SW480 (cell line): ENCODE measurements at regions not wholly inside any gene's neighbourhood (a gene's known extent, or its start where the extent isn't known, plus 50 kb on each side); places are given as distances from the start of the nearest gene placed in this dataset.

ENCODE experiments used
- DNase-seq: peaks from one replicate; pipeline ENCODE4 v3.0.0-alpha.2; 2016; ENCODE audit warnings: low spot score

DNA sequence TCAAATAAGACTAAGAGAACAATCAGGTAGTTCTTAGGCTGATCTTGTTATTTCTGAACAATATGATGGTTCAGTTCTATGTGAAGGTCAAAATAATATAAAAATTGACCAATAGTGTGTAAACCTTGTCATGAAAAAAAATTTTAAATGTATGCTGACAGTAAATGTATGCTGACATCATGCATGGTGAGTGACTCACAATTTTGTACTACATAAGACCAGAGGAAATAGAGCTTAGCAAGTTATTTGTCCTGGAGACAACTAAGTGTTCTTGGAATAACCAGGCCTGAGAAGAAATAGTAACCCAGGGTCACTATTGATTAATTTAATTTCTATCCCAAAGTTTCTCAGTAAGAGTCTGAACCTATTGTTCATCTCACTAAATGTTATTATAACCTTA is 182.2 kb upstream of the PCDH15 start:
- no peak for DNase-seq

DNA sequence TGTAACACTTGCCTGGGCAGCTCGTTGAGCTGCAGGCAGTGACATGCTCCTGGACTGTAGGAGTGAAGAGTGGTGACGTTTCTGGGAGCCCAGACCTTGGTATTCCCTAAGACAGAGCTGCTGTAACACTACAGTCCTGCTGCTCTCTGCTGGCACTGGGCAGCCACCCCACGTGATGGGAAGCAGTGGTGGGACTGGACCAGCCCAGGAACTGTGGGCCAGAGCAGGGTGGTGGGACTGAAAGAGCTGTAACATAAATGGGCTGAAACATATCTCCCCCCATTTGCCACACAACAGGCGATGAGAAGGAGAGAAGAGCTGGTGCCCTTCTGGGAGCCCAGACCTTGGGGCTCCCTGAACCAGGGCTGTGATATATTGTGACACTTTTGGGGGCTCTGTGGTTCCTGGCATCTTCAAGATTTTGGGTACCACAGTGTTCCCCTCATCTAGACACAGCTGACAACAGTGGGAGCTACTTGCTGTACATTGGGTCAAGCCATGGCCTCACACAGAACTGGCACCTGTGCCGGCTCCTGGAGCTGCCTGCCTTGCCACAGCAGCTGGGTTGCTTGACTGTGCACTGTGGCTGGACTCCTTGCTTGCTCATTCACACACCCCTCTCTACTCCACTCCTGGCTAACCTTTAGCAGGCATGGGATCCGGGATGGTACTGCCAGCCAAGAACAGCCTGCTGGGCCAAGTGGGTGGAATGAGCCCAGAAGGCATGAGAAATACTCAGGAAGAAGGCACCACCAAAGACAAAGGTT is 161.3 kb upstream of the PCDH15 start:
- DNase-seq = no peak

- DNase-seq = no peak
These were observed 160.0 kb upstream of the PCDH15 start for GRCh38 chr10:54961040-54961439.

- DNase-seq = no peak
These were observed 157.8 kb upstream of the PCDH15 start for GRCh38 chr10:54958844-54959243.

DNA sequence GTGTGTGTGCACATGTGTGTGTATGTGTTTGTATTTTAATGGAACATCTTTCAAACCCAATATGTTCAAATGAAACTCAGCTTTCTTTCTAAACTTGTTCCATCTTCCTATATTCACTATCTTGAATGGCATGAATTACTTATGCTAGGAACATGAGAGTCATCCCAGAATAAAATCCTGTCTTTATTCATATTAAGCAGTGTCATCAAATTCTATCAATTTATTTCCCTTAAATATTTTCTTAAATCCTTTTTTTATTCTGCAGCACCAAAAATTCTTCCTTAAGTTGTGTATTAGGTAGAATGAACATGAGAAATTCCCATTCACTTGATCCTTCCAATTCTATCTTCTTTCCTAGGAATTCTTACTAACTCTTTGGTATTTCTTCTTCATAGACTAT is 146.6 kb upstream of the PCDH15 start:
- DNase-seq = no peak

GRCh38 chr10:54940418-54940817 is 139.4 kb upstream of the PCDH15 start:
- peak; percentile 1 for DNase-seq

DNA sequence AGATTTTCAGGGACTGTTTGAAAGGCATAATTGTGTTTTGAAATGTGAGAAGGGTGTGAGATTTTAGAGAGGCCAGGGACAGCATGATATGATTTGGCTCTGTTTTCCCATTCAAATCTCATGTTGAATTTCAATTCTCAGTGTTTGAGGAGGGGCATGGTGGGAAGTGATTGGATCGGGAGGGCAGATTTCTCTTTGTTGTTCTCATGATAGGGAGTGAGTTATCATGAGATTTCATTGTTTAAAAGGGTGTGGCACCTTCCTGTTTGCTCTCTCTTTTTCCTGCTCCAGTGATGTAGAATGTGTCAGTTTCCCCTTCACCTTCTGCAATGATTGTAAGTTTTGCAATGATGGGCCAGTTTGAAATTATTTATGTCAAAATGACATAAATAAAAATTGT is 113.0 kb upstream of the PCDH15 start:
- DNase-seq = no peak

DNA sequence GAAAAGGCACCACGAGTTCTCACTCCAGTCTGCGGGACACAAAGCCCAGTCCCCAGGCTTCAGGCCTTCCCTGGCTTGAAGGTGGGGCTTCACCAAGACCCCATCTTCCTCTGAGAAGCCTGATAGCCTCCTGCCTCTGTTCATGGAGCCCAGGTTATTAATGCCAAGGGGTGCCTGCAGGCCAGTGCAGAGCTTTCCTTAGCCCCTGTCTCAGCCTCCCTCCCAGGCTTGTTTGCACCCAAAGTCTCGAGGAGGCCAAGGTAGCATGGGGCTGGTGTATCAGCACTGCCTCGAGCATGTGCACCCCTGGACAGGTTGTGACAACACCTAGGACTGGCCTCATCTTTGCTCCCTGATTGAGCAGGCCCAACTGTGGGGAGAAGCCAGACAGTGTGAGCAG is 108.1 kb upstream of the PCDH15 start:
- no peak for DNase-seq

- DNase-seq = no peak
These were observed 107.0 kb upstream of the PCDH15 start for GRCh38 chr10:54908019-54908418.

DNA sequence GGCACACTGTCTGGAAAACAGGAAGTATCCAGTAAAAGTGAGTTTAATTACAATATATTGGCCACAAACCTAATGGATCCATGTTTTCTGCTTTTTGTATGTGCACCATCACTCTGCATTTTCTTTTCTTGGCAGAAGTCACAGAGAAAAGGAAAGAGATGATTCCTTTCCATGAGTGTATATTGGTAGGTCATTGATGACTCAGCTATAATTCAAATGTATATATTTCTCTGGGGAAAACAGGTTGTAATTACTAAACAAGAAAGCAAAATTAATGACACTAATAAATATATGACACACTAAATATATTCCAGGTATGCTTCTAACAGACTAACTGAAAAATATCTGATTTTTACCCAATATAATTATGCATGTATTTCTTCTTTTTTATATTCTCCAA is 105.9 kb upstream of the PCDH15 start:
- DNase-seq = no peak

DNA sequence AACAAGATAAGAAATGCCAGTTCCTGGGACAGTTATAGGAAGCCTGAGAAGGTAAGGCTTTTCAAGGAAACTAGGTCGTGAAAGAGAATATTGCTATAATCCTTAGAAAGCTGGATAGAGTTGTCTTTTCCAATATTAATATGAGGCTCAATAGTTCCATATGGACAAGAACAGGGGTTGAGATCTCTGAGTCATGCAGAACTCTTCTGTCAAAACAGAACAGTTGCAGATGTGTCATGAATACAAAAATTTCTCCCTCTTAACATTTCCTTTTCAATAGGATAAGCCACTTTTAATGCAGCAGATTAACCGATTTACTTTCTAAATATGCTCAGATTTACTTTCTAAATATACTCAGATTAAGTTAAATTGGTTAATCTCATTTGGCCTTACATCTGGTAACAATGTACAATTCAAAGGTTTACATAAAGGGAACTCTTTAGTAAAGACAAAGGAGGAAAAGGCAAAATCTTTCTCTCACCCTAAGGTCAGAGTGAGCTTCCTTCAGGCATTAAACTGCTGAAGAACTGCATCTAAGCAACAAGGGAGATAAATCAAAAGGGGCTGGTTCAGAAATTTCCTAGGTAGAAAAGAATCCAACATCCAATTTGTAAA is 104.7 kb upstream of the PCDH15 start:
- DNase-seq = no peak

- no peak for DNase-seq
These were observed 103.8 kb upstream of the PCDH15 start for GRCh38 chr10:54904833-54905232.

GRCh38 chr10:54903745-54904144 is 102.7 kb upstream of the PCDH15 start:
- no peak for DNase-seq

GRCh38 chr10:54900584-54900983 is 99.6 kb upstream of the PCDH15 start:
- DNase-seq = no peak

DNA sequence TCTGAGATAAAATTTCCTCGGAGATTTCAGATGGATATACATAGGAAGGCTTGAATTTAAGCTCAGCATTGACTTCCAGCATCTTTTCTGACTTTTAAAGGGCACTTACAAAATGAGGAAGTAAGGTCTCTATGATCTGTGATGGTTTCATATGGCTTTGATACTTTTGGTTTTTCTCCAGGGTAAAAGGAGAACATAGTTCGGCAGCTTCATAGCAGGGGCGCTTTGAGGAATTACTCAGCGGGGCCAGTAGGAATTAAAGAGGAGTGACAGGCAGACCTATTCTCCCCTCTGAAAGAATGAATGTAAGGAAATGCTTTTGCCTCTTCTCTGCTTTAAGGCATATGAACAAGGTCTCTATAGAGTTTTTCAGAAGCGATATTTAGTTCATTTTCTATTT is 80.0 kb upstream of the PCDH15 start:
- no peak for DNase-seq

DNA sequence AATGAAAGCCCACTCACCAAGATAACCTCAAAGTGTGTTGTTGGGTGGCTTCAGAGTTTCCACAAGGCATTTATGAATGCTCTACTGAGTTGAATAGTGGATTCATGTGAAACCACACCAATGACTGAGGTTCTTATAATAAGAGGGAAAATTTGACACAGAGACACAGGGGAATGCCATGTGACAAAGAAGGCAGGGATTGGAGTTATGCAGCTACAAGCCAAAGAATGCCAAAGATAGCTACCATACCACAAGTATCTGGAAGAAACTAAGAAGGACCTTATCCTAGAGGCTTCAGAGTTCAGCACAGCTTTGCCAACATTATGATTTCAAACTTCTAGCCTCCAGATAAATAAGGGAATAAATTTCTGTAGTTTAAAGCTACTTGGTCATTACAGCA is 68.0 kb upstream of the PCDH15 start:
- no peak for DNase-seq

- DNase-seq = no peak
These were observed 65.6 kb upstream of the PCDH15 start for GRCh38 chr10:54866666-54867065.

- DNase-seq = no peak
These were observed 53.8 kb upstream of the PCDH15 start for GRCh38 chr10:54854843-54855242.

DNA sequence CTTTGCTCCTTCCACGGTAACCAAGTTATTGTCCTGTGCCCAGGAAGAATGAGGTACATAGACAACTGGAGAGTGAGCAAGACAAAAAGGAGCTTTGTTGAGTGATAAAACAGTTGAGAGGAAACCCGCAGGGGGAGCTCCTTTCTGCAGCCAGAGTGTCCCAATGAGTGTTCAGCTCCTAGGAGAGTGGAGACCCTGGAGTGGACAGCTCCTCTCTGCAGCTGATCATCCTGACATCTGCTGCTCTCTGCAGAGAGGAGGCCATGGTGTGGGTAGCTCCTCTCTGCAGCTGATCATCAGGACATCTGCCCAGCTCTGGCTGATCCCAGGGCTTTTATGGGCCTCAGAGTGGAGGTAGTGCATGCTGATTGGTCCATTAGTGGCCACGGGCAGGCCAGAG is 53.4 kb upstream of the PCDH15 start:
- no peak for DNase-seq

- no peak for DNase-seq
These were observed 52.9 kb upstream of the PCDH15 start for GRCh38 chr10:54853883-54854282.
